ENCODE measurements at regions not wholly inside any gene's neighbourhood (a gene's known extent, or its start where the extent isn't known, plus 50 kb on each side); places are given as distances from the start of the nearest gene placed in this dataset.
A peak's percentile ranks its signal among the peaks of the same experiment; 100 is the strongest.

DNA sequence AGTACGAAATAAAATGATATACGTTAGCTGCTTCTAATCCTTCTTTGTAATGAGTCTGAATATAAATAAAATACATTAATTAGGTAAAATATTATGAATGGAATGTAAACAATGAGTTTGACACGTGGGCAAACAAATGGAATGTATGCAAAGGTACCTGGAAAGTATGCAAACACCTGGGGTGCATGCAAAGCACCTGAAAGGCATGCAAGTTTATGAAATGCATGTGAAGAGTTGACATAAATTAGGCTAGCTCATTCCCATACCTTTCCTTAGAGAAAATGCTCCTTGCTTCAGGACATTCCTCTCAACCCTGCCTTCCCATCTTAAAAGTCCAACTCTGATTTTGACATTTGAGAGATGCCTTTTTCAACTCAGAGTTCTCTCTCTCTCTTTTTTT is 140.9 kb downstream of the EDN1 start:
- DNase-seq, result no peak

DNA sequence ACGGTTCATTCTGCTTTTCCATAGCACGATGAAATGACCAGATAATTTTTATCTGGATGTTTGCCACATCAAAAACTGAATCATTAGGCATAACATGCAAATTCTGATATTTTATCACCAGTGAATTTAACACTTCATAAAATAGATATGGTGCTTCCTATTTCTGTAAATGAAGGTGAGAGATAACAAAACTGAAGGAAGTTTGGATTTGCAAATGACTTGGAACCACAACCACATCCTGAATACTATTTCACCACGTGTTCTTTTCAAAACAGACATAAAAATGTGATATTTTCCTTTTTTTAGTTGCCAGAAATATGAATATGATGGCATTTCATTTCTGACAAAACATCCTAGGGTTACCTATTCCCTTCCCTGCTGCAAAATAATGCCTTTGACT is 146.1 kb downstream of the EDN1 start:
- DNase-seq, result peak; percentile 39

DNA sequence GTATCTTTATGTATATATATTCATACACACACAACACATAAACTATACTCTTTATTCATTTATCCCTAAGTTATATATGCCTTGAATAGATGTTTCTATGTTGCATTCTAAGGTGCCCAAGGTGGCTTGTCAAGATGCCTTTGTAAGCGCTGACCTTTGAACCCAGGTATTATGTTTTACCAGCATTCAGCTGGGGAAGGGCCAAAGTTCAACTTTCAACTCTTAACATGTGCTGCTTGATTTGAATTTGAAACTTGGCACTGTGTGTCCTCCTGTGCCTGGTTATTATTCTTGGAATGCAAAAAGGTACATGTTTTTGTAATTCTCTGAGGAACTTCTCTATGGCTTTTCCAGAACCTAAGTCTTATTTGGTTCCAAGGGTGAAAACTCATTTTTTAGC is 146.5 kb downstream of the EDN1 start:
- DNase-seq, result no peak

DNA sequence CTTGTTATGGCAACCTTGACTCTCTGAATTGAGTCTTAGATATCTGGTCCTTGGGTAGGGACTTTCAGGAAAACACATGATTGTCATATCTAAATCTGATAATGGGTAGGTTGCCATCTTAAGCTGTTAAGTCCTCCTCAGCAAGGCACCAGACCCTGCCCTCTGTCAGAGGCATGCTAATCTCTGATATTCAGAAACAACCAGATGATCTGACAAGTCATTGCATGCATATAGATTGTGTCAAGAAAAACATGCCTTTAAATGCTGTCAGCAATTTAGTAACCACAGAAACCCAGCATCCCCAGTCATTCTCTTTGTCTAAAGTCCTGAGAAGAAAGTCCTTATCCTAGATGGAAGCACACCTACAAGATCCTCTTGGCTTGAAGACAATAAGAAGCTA is 149.1 kb downstream of the EDN1 start:
- no peak for DNase-seq

DNA sequence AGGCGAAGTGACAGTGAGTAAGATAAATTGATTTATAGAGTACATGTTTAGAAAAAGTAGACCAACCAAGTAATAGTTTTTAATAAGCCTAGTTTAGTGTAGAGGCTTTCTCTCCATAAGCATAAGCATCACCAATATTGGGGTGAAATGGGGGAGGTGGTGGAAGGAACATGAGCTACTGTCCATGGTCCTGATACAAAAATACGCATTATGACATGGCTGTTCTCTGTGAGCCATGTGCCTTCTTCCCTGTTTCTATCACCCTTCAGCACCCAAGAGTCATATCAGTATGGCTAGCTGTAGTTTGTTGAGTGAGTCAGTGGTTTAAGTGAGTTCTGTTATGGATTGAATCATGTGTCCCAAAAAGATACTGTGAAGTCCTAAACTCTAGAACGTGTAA is 150.8 kb downstream of the EDN1 start:
- DNase-seq, result no peak

DNA sequence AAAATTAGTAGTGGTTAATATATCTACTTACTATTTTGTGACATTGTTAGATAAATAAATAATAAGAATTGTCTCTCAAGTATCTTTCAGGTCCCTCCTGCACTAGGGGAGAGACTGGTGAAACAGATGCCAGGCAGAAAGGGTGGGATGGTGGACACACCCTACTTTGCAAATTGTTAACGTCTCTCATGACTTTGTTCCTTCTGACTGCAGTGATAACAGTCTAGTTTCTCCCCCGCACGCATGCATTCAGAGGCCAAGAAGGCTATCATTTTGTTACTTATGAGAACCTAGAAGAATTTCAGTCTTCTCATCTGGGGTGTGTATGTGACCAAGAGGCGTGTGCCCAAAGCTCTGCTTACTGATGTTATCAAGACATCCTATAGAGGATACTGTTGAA is 152.3 kb downstream of the EDN1 start:
- no peak for DNase-seq

DNA sequence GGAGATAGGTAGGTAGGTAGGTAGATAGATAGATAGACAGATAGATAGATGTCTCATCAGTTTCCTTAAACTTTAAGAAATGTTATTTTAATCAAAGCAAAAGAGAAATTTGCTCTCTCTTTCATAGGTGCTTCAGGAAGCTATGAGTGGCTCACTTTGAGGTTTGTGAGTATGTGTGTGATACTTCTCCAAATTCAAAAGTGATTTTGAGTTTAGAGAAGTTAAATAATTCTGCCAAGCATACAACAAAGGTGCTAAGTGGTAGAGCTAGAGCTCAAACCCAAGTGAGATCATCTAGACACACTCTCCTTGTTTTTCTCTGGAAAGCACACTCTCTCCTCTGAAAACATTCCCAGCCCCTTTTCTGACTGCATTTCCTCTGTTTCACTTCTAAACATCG is 156.2 kb downstream of the EDN1 start:
- DNase-seq, result no peak

DNA sequence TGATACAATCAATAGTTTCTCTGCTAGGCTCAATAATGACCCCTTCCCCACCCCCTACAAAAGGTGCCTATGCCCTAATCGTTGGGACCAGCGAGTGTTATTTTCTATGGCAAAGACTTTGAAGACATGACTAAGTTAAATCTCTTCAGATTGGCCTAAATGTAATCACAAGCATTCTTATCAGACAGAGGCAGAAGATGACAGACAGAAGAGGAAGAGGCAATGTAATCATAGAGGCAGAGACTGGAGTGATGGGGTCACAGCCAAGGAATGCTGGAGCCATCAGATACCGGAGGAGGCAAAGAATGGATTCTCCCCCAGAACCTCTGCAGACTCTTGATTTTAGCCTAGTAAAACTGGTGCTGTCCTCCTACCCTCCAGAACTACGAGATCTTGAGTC is 159.3 kb downstream of the EDN1 start:
- DNase-seq, result no peak

DNA sequence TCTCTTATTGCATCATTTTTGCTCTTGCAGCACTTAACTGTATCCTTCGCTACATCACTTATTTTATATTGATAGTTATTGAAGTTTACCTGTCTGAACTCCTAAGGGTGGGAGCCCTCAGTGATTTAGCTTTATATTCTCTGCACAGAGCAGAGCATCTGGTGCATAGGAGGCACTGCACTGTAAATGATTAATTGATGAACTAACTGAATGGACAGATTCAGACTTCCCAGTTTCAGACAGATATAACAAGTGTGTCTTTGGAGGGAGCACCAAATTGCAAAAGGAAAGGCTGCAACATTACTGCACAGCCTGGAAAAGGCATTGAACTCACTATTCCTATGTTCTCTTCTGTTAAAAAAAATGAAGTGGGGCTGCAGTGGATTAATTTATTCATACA is 160.3 kb downstream of the EDN1 start:
- no peak for DNase-seq

DNA sequence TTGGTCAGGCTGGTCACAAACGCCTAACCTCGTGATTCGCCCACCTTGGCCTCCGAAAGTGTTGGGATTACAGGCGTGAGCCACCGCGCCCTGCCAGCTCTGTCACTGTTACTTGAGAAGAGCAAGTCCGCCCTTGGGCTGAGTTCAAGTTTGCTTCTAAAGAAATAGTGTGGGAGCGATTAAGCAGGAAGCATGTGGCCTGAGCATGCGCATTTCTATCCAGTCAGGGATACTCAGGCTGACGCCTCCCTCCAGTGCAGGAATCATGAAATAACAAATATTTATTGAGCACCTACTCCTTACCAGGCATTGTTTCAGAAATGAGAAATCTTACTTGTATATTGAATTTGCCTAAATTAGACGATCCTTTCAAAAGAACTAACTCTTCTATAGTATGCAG is 166.2 kb downstream of the EDN1 start:
- DNase-seq, result no peak

DNA sequence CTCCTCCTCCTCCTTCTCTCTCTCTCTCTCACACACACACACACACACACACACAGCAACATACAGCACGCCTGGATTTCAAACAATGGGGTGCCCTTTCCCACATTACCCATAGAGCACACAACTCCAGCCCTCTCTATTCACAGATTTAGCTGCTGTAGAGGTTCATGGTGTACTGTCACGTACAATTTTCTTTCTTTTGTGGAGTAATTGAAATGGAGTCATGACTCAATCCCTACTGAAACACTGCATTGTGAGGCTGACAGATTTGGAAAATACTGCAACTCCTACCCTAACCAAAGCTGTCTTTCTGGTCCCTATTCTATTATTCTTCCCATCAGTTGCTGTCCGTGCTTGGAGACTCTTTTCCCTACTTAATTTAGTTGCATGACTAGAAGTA is 166.9 kb downstream of the EDN1 start:
- DNase-seq, result no peak

DNA sequence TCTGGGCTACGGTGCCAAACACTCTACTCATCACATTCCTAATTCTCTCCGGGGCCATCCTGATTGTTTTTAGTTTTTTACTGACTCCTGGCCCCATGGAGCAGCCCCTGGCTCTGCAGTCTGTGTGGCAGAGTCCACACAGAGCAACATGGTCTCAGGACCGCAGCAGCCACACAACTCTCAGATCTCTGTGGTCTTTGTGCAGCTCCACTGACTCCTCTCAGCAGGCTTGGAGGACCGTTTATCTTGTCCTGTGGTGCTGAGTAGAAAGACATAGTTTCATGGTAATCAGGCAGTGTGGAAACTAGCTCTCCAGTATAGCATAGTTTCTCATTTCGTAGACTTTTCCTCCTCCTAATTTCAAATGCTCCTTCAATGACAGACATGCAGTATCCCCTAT is 168.4 kb downstream of the EDN1 start:
- no peak for DNase-seq

DNA sequence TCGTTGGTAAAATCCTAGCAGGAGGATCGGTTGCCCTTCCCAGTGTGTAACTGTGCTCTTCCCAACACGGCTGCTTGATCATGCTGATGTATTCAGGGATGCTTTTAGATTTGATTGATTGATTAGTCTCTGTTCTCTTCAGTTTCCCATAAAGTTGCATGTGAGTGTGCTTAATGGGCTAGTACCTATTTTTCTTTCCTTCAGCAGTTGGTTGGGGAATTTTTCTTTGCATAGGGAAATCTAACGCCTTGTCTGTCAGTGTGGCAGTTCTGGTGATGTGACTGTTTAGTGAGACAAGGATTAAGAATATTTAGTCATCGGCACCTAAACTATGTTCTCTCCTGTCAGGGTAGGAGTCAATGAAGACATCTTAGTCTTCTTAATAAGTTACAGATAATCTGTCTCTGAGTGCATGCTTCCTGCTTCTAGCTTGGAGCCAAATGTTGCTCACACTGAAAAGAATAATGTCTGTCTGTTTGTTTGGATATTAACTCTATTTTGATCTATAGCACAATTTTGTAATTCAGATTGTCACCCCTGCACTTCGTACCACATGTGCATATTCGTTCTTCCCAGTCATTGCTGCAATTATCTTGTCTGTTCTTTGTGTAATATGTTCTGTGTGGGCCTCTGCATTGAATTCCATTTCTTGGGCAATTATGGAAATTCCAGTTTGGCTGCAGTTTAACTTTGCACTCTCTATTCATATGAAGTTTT is 169.9 kb downstream of the EDN1 start:
- no peak for DNase-seq

DNA sequence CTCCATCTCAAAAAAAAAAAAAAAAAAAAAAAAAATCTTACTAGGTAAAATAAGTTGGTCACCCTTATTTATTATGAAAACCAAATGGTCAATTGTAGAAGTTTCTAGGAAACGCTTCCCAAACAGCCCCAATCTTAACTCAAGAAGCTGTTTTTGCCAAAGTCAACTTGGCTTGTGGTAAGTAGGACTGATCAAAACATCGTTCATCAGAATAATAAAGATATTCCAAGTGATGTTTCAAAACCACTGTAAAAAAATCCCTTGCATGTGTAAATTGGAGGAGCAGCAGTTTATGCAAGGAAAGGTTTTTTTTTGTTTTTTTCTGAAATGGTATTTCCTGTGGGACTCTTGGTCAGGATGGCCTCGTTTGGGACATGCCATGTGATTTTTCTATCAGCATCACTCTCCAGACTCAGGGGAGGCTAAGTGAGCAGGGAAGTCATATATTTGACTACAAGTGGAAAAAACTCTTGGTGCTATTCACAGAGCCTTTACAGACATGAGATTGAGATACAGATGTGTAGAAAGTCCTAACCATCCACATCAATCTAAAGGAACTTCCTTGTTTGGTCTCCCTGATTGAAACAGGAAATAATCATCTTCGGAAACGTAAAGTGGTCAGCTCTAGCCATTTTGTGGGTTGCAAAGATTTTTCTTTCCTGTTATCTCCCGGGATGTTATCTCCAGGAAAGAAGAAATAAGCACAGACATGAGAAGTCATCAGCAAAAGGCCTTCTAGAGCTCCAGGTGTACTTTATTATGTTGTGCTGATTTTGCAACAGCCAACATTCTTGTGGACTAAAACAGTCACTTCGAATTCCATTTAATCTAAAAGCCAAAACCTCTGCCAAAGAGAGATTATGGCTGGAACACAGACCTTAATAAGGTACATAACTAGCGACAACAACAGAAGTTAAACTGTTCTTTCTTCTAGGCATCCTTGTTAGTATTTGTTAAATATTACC is 177.8 kb downstream of the EDN1 start:
- no peak for DNase-seq

DNA sequence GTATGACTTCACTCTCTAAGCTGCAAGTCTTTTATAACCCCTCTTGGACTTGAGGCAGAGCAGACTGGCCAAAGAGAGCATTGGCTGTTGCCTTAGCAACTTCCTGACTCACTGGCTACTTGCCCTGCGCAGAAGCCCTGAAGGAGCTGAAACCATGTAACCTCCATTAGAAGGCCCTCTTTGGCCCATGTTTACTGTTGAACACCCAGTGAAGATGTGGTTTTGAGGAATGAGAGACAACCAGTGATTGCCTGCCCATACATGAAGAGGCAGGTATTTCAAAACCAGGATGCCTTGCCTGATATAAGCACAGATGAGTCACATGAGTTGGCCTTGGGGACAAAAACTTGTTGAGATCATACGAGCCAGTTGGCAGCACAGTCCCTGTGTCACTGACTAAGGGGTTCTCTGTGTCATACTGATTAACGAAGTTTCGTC is 182.5 kb downstream of the EDN1 start:
- no peak for DNase-seq

DNA sequence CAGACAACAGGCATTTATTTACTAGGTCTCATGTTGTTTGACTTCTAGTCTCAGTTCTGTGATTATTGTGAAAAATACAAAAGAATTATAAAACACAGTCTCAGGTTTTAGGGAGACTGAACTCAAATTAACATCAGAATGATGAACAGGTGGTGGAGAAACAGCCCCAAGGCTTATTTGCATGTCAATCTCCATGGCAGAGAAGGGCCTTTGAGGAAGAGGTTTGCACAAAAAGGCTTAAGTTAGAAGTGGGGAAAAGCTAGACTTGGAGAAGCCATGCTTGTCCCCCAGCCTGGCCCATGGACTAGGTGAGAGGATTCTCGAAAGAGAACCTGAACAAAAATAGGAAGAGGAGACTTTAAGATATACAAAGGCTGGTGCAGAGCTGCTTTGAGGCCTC is 183.3 kb downstream of the EDN1 start:
- DNase-seq, result no peak

DNA sequence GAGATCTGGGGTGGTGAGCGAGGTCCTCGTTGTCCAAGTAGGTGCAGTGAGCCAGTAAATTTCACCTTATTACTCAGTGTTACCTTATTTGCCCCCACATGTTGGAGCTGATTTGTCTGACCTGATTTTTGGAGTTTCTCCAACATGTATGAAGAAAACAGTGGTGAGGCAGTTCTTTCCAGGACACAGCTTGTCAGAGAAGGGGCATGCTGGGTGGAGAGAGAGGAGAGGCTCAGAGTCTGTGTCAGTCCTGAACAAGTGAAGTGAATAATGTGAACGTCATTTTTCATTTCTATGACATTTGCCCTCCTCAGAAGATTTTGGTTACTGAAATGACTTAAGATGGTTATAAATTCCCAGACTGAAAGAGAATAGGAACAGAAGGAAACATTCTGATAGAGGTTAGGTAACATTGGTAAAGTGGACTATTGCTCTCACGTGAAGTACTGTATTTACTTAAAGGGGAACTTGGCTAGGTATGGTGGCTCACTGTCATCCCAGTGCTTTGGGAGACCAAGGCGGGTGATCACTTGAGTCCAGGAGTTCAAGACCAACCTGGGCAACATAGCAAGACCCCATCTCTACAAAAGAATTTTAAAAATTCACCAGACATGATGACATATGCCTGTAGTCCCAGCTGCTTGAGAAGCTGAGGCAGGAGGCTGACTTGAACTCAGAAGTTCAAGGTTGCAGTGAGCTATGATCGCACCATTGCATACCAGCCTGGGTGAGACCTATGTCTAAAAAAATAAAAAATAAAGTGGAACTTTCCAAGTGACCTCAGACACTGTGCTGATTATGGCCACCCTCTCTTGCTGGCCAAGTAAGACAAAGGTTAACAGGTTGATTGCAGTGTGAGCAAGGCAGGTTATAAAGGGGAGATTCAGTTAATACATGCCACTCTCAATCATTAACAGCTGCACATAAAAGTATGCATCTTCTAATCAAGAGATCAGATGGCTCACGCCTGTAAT is 184.3 kb downstream of the EDN1 start:
- DNase-seq, result no peak

DNA sequence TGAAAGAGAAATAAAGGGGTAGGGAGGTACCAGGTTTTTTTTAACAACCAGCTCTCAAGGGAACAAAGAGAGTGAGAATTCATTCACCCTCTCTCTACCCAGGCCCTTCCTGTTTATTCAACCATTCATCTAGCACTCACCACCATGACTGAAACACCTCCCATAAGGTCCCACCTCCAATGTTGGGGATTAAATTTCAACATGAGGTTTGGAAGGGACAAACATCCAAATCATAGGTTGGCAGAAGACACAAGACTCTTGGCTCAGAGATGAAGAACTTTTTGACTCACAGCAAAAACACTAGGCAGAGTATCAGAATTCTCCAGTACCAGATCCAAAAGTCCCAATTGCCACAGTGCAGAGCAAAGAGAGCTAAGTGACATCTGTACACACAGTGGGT is 186.3 kb downstream of the EDN1 start:
- no peak for DNase-seq

DNA sequence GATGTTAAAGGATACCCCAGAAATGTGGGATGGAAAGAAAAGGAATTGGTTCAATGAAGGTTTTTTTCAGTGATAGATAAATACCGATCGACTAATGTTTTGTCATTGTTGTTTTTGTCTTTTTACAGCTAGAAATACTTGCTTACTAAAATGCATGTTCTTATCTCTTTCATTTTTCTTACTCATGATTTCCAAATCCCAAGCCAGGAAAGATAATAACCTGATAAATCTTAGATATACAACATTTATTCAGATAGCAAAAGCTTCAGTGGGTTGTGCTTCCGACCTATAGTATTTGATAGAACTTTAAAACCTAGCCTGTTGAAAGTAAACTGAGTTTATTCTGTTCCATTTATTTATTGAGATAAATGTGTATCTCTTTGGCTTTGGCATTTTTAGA is 187.5 kb downstream of the EDN1 start:
- DNase-seq, result no peak

DNA sequence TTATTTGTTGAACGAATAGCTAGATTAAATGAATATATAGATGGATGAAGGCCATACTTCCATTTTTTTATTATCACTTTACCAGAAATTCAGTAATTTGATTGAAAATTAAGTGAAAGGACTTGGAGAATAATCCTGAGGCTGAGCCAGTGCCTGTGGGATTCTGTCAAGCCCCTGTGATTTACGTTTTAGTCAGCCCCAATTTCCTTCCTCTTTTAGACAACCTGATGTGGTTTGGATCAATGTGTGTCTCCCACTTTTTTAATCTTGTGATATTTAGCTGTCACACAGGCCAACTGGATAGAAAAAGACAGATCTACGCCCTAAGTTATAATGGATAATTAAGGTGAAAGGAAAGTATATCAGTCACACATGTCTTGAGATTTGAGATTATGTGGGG is 188.8 kb downstream of the EDN1 start:
- DNase-seq, result no peak

DNA sequence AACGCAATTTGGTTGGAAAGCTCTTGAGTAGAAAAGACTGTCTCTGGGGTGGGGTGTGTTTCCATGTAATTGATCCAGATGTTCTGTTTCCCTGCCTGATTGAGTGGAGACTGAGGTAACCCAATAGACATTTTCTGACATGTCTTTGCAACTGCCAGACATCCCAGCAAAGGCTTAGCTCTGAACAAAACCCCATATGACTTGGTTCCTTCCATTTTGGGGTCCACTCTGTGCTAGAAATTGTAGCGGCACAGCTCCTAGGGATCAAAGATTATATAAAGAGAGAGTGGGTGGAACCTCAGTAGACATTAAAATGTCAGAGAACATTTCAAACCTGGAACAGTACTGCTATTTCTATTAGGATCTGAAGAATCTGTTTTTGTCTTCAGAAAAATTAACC is 189.3 kb downstream of the EDN1 start:
- DNase-seq, result no peak

DNA sequence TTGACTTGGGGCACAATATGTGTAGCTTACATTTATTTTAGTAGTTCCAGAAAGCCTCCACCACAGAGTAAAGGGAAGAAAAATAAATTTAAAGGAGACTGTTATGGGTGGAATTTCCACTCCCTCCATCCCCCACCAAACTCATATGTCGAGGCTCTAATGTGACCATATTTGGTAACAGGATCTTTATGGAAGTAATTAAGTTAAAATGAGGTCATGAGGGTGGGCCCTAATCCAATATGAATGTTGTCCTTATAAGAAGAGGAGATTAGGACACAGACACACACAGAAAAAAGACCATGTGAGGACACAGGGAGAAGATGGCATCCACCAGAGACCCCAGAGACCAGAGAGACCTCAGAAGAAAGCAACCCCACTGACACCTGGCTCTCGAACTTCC is 189.7 kb downstream of the EDN1 start:
- DNase-seq, result no peak

DNA sequence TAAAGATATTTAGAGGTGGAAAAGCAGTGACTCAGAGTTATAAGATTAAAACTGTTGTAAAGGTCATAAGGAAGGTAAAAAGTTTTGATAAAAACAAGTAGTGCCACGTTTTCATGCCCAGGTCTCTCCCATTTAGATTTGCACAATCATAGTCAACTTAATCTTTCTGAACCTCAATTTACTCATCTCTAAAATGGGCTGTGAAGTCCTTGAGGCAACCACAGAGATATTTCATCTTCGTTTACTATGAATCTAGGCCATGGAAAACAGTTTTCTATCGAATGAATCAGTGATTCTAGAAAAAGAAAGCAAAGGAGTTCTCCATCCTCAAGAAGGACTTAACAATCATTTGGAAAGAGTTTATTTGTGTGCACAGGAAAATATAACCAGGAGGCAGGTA is 190.2 kb downstream of the EDN1 start:
- DNase-seq, result no peak

All from GF-D8 (cell line).